Liver (tissue), 8 donors: ENCODE measurements at regions not wholly inside any gene's neighbourhood (a gene's known extent, or its start where the extent isn't known, plus 50 kb on each side); places are given as distances from the start of the nearest gene placed in this dataset.

Source experiments
- DNase-seq: peaks from one replicate; pipeline ENCODE4 v3.0.0-alpha.2; 2017; ENCODE audit warnings: low spot score
- H3K27ac ChIP-seq, 2 donors: one replicate each; pipeline ENCODE4 v1.7.0; 2013; ENCODE audit warnings: inconsistent platforms in 2 of 2, low read length in 2 of 2, control low read depth in 1 of 2, low read depth in 1 of 2, mild to moderate bottlenecking in 1 of 2
- H3K27me3 ChIP-seq, 4 donors: one replicate each; pipeline versions ENCODE4 v1.6.1 to v1.7.0; 2013; ENCODE audit warnings: low read length in 3 of 4, inconsistent platforms in 1 of 4, mild to moderate bottlenecking in 1 of 4, moderate library complexity in 1 of 4; ENCODE audit not compliant: control insufficient read depth in 4 of 4, insufficient read depth in 4 of 4
- H3K36me3 ChIP-seq, 4 donors: one replicate each; pipeline versions ENCODE4 v1.6.1 to v1.7.0; 2013; ENCODE audit warnings: low read length in 3 of 4, mild to moderate bottlenecking in 3 of 4, low read depth in 1 of 4, moderate library complexity in 1 of 4; ENCODE audit not compliant: control insufficient read depth in 4 of 4, insufficient read depth in 3 of 4
- H3K4me1 ChIP-seq, 4 donors: one replicate each; pipeline versions ENCODE4 v1.6.1 to v1.7.0; 2013; ENCODE audit warnings: low read length in 3 of 4, mild to moderate bottlenecking in 3 of 4, moderate library complexity in 1 of 4; ENCODE audit not compliant: control insufficient read depth in 4 of 4, insufficient read depth in 4 of 4
- H3K4me3 ChIP-seq, 3 donors: one replicate each; pipeline versions ENCODE4 v1.6.1 to v1.7.0; 2013; ENCODE audit warnings: low read length in 3 of 3, control low read depth in 1 of 3, low read depth in 1 of 3, mild to moderate bottlenecking in 1 of 3
- H3K9ac ChIP-seq, 2 donors: one replicate each; pipeline ENCODE4 v1.7.0; 2013; ENCODE audit warnings: low read length in 2 of 2, mild to moderate bottlenecking in 2 of 2, moderate library complexity in 2 of 2, control low read depth in 1 of 2, low read depth in 1 of 2
- H3K9me3 ChIP-seq, 4 donors: one replicate each; pipeline versions ENCODE4 v1.6.1 to v1.7.0; 2013; ENCODE audit warnings: low read length in 3 of 4; ENCODE audit not compliant: control insufficient read depth in 4 of 4
- ATF3 ChIP-seq: IDR thresholded peaks from 2 replicates; pipeline ENCODE4 v1.6.1; 2016; ENCODE audit warnings: antibody characterized with exemption
- FOXA2 ChIP-seq: IDR thresholded peaks from 2 replicates; pipeline ENCODE4 v1.6.1; 2016; ENCODE audit warnings: antibody characterized with exemption
- GABPA ChIP-seq, 2 donors: IDR thresholded peaks in 1 of 2; conservative IDR thresholded peaks in 1 of 2; 2 replicates each; pipeline ENCODE4 v1.6.1; 2016; ENCODE audit warnings: antibody characterized with exemption in 2 of 2, mild to moderate bottlenecking in 1 of 2, moderate library complexity in 1 of 2
- HNF4A ChIP-seq, 2 donors: conservative IDR thresholded peaks; 2 replicates each; pipeline ENCODE4 v1.6.1; 2016; ENCODE audit warnings: antibody characterized with exemption in 2 of 2, mild to moderate bottlenecking in 2 of 2
- HNF4G ChIP-seq: IDR thresholded peaks from 2 replicates; pipeline ENCODE4 v1.6.1; 2016; ENCODE audit warnings: antibody characterized with exemption
- JUND ChIP-seq, 2 donors: IDR thresholded peaks; 2 replicates each; pipeline ENCODE4 v1.6.1; 2016; ENCODE audit warnings: antibody characterized with exemption in 2 of 2
- NR2F2 ChIP-seq: IDR thresholded peaks from 2 replicates; pipeline ENCODE4 v1.6.1; 2016; ENCODE audit warnings: antibody characterized with exemption
- RAD21 ChIP-seq, 2 donors: IDR thresholded peaks; 2 replicates each; pipeline ENCODE4 v1.6.1; 2016; ENCODE audit warnings: antibody characterized with exemption in 2 of 2, mild to moderate bottlenecking in 2 of 2
- REST ChIP-seq: IDR thresholded peaks from 2 replicates; pipeline ENCODE4 v1.6.1; 2016; ENCODE audit warnings: antibody characterized with exemption, mild to moderate bottlenecking
- SP1 ChIP-seq: IDR thresholded peaks from 2 replicates; pipeline ENCODE4 v1.6.1; 2018; ENCODE audit warnings: antibody characterized with exemption, mild to moderate bottlenecking
- TAF1 ChIP-seq: conservative IDR thresholded peaks from 2 replicates; pipeline ENCODE4 v1.6.1; 2016; ENCODE audit warnings: antibody characterized with exemption, mild to moderate bottlenecking
- WGBS: extraction: QIAGEN DNeasy Blood & Tissue Kit; methylation state at CpG from one replicate; pipeline ENCODE4 v1.1.7; 2013; 5-methylcytosine and 5-hydroxymethylcytosine counted together
- TF ChIP-seq, protein P1 (sequence below): IDR thresholded peaks from 2 replicates; pipeline ENCODE4 v1.6.1; 2016; ENCODE audit warnings: antibody characterized with exemption
- TF ChIP-seq, protein P2 (sequence below): IDR thresholded peaks from 2 replicates; pipeline ENCODE4 v1.6.1; 2016; ENCODE audit warnings: antibody characterized with exemption
- TF ChIP-seq, protein P3 (sequence below): fragments of 150-350 bp; IDR thresholded peaks from 2 replicates; pipeline ENCODE4 v1.5.1; 2017; ENCODE audit warnings: improper control_type of control experiment, low read depth, low read length; ENCODE audit not compliant: missing input control
- donor health status: healthy.
- donor health status: healthy.
- donor health status: healthy.
- donor health status: healthy.
- donor health status: healthy.

- no peak for DNase-seq
- no peaks in the 10 kb centered on the region for H3K36me3 ChIP-seq
- no peaks in the 10 kb centered on the region for H3K9me3 ChIP-seq
- H3K4me1 ChIP-seq = no peaks in the 10 kb centered on the region
- TF ChIP-seq HNF4A (conservative IDR thresholded peaks at IDR 0.05) = no peak
- no peak overlapping the region for H3K27ac ChIP-seq
- no peaks in the 10 kb centered on the region for H3K27me3 ChIP-seq
- H3K4me3 ChIP-seq = no peak overlapping the region
- no peak overlapping the region for H3K9ac ChIP-seq
- 92% methylated on average over 5 of the region's 5 CpGs for WGBS
Observed at GRCh38 chr1:169015464-169015863, 91.0 kb upstream of the ATP1B1 start.

DNA sequence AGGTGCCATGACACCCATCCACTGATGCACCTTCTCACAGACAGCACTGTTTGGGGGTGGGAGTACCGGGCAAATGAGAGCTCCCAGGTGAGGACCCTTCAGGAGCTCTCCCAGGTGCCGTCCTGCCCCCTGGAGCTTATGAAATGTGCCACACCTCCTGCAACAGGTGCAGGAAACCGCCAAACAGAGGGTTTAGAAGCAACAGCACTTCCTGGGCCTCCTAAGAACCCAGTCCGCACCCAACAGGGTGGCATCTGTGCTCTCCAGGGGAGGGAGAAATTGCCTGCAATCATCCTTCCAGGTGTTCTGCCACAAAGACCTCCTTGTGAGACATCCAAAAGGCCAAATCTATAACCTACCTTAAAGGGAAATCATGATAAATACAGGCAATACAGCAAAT, 87.7 kb upstream of the ATP1B1 start:
- no peak overlapping the region for H3K27ac ChIP-seq
- DNase-seq = no peak
- no peaks in the 10 kb centered on the region for H3K9me3 ChIP-seq
- TF ChIP-seq ATF3 (no peak), SP1 (no peak), REST (no peak), HNF4G (no peak), JUND (IDR thresholded peaks at IDR 0.05) (no peak), HNF4A (conservative IDR thresholded peaks at IDR 0.05) (no peak), RAD21 (IDR thresholded peaks at IDR 0.05) (no peak), NR2F2 (no peak), GABPA (IDR thresholded peaks at IDR 0.05 in 1 of 2, conservative IDR thresholded peaks at IDR 0.05 in 1 of 2) (no peak)
- TF ChIP-seq, protein P1, sequence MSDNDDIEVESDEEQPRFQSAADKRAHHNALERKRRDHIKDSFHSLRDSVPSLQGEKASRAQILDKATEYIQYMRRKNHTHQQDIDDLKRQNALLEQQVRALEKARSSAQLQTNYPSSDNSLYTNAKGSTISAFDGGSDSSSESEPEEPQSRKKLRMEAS = no peak
- TF ChIP-seq, protein P2, sequence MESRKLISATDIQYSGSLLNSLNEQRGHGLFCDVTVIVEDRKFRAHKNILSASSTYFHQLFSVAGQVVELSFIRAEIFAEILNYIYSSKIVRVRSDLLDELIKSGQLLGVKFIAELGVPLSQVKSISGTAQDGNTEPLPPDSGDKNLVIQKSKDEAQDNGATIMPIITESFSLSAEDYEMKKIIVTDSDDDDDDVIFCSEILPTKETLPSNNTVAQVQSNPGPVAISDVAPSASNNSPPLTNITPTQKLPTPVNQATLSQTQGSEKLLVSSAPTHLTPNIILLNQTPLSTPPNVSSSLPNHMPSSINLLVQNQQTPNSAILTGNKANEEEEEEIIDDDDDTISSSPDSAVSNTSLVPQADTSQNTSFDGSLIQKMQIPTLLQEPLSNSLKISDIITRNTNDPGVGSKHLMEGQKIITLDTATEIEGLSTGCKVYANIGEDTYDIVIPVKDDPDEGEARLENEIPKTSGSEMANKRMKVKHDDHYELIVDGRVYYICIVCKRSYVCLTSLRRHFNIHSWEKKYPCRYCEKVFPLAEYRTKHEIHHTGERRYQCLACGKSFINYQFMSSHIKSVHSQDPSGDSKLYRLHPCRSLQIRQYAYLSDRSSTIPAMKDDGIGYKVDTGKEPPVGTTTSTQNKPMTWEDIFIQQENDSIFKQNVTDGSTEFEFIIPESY = no peak
- no peak overlapping the region for H3K4me3 ChIP-seq
- no peaks in the 10 kb centered on the region for H3K36me3 ChIP-seq
- no peaks in the 10 kb centered on the region for H3K27me3 ChIP-seq
- no peak overlapping the region for H3K9ac ChIP-seq
- H3K4me1 ChIP-seq = no peaks in the 10 kb centered on the region
- WGBS = 81% methylated on average over 4 of the region's 4 CpGs

GRCh38 chr1:169019419-169020058, 87.0 kb upstream of the ATP1B1 start:
- Histone ChIP-seq H3K27ac (no peak overlapping the region), H3K4me3 (no peak overlapping the region), H3K27me3 (no peaks in the 10 kb centered on the region), H3K36me3 (no peaks in the 10 kb centered on the region), H3K4me1 (no peaks in the 10 kb centered on the region), H3K9me3 (no peaks in the 10 kb centered on the region), H3K9ac (no peak overlapping the region)
- WGBS = 64% methylated on average over 3 of the region's 3 CpGs
- DNase-seq = no peak
- TF ChIP-seq FOXA2 (no peak), JUND (IDR thresholded peaks at IDR 0.05) (no peak), HNF4A (conservative IDR thresholded peaks at IDR 0.05) (no peak), HNF4G (no peak), SP1 (no peak), TAF1 (no peak), RAD21 (IDR thresholded peaks at IDR 0.05) (no peak)
- TF ChIP-seq, protein P3, sequence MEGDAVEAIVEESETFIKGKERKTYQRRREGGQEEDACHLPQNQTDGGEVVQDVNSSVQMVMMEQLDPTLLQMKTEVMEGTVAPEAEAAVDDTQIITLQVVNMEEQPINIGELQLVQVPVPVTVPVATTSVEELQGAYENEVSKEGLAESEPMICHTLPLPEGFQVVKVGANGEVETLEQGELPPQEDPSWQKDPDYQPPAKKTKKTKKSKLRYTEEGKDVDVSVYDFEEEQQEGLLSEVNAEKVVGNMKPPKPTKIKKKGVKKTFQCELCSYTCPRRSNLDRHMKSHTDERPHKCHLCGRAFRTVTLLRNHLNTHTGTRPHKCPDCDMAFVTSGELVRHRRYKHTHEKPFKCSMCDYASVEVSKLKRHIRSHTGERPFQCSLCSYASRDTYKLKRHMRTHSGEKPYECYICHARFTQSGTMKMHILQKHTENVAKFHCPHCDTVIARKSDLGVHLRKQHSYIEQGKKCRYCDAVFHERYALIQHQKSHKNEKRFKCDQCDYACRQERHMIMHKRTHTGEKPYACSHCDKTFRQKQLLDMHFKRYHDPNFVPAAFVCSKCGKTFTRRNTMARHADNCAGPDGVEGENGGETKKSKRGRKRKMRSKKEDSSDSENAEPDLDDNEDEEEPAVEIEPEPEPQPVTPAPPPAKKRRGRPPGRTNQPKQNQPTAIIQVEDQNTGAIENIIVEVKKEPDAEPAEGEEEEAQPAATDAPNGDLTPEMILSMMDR = no peak
- TF ChIP-seq, protein P2 = no peak
